Upper lobe of left lung (tissue), 6 donors: ENCODE measurements at regions not wholly inside any gene's neighbourhood (a gene's known extent, or its start where the extent isn't known, plus 50 kb on each side); places are given as distances from the start of the nearest gene placed in this dataset.

Experiments used
- ATAC-seq, 2 donors: fragments of 200-7000 bp; cut with Tn5 transposase; one replicate each; pipeline ENCODE4 v1.9.1; 2022; ENCODE audit warnings: mild to moderate bottlenecking in 2 of 2, moderate library complexity in 2 of 2; ENCODE audit not compliant: low FRiP score in 2 of 2
- DNase-seq, 2 donors: peaks; one replicate each; pipeline ENCODE4 v3.0.0-alpha.2; 2019 to 2020
- H3K27ac ChIP-seq, 4 donors: fragments of 200-600 bp; sonication (generic); one replicate each; pipeline ENCODE4 v1.5.1; 2016 to 2019
- H3K27me3 ChIP-seq, 4 donors: fragments of 200-600 bp; sonication (generic); one replicate each; pipeline ENCODE4 v1.5.1; 2017 to 2019
- H3K36me3 ChIP-seq, 4 donors: fragments of 200-600 bp; sonication (generic); one replicate each; pipeline ENCODE4 v1.5.1; 2016 to 2019
- H3K4me1 ChIP-seq, 4 donors: fragments of 200-600 bp; sonication (generic); one replicate each; pipeline ENCODE4 v1.5.1; 2018 to 2019
- H3K4me3 ChIP-seq, 4 donors: fragments of 200-600 bp; sonication (generic); one replicate each; pipeline ENCODE4 v1.5.1; 2017 to 2019; ENCODE audit warnings: mild to moderate bottlenecking in 2 of 4, moderate library complexity in 1 of 4
- H3K9me3 ChIP-seq, 4 donors: fragments of 200-600 bp; sonication (generic); one replicate each; pipeline ENCODE4 v1.5.1; 2018 to 2019
- CTCF ChIP-seq, 6 experiments: fragments of 450-650 bp in 4 of 6; fragments of 200-600 bp in 2 of 6; sonication (generic) in 2 of 6; IDR thresholded peaks; one replicate each; pipeline ENCODE4 v1.5.1; 2016 to 2019; ENCODE audit warnings: antibody characterized with exemption in 6 of 6
- EP300 ChIP-seq, 4 donors: sonication (generic); formaldehyde crosslinking; IDR thresholded peaks; one replicate each; pipeline ENCODE4 v1.5.1; 2017; ENCODE audit warnings: antibody characterized with exemption in 4 of 4, control low read depth in 2 of 4
- POLR2A ChIP-seq, 4 donors: fragments of 450-650 bp; IDR thresholded peaks; one replicate each; pipeline ENCODE4 v1.5.1; 2016 to 2017; ENCODE audit warnings: antibody characterized with exemption in 4 of 4, mild to moderate bottlenecking in 2 of 4
- POLR2AphosphoS5 ChIP-seq, 2 donors: sonication (generic); formaldehyde crosslinking; IDR thresholded peaks; one replicate each; pipeline ENCODE4 v1.5.1; 2017; ENCODE audit warnings: antibody characterized with exemption in 2 of 2
- WGBS, 2 donors: methylation state at CpG; one replicate each; pipeline ENCODE4 v1.1.5; 2017 to 2018; 5-methylcytosine and 5-hydroxymethylcytosine counted together
- donor health status: DM: no; HTN: no; CAD: no; lungs with moderate emphysema.
- donor health status: DM: no; HTN: yes; CAD: no; lungs with severe emphysema.

GRCh38 chr15:62357431-62357830 lies 192.3 kb upstream of the C2CD4B start:
- Histone ChIP-seq H3K27ac (no peak overlapping the region), H3K9me3 (no peaks in the 10 kb centered on the region), H3K4me3 (no peak overlapping the region), H3K4me1 (no peaks in the 10 kb centered on the region), H3K27me3 (no peaks in the 10 kb centered on the region), H3K36me3 (no peaks in the 10 kb centered on the region)
- no peak for DNase-seq
- TF ChIP-seq EP300 (IDR thresholded peaks at IDR 0.05) (no peak), POLR2AphosphoS5 (IDR thresholded peaks at IDR 0.05) (no peak), CTCF (IDR thresholded peaks at IDR 0.05) (no peak), POLR2A (IDR thresholded peaks at IDR 0.05) (no peak)
- ATAC-seq, result no peak
- WGBS, 2 donors, result 86 to 90% methylated on average over 5 of the region's 5 CpGs

GRCh38 chr15:62359416-62359815 lies 194.3 kb upstream of the C2CD4B start:
- no peak overlapping the region for H3K27ac ChIP-seq
- ATAC-seq (no peak), DNase-seq (no peak)
- H3K4me3 ChIP-seq, result no peak overlapping the region
- no peak for TF ChIP-seq EP300 (IDR thresholded peaks at IDR 0.05)
- no peak for TF ChIP-seq POLR2AphosphoS5 (IDR thresholded peaks at IDR 0.05)
- no peak for TF ChIP-seq POLR2A (IDR thresholded peaks at IDR 0.05)
- TF ChIP-seq CTCF (IDR thresholded peaks at IDR 0.05), result no peak
- H3K27me3 ChIP-seq, result no peaks in the 10 kb centered on the region
- 56 to 86% methylated on average over 3 of the region's 3 CpGs for WGBS, 2 donors
- no peaks in the 10 kb centered on the region for H3K9me3 ChIP-seq
- no peaks in the 10 kb centered on the region for H3K36me3 ChIP-seq
- no peaks in the 10 kb centered on the region for H3K4me1 ChIP-seq

- Histone ChIP-seq H3K36me3 (no peaks in the 10 kb centered on the region), H3K9me3 (no peaks in the 10 kb centered on the region), H3K4me1 (no peaks in the 10 kb centered on the region), H3K4me3 (no peak overlapping the region), H3K27ac (no peak overlapping the region), H3K27me3 (no peaks in the 10 kb centered on the region)
- WGBS, 2 donors, result 80 to 82% methylated on average over 6 to 11 of the region's 11 CpGs
- ATAC-seq (no peak), DNase-seq (no peak)
- TF ChIP-seq POLR2AphosphoS5 (IDR thresholded peaks at IDR 0.05), result no peak
- TF ChIP-seq EP300 (IDR thresholded peaks at IDR 0.05), result no peak
- TF ChIP-seq CTCF (IDR thresholded peaks at IDR 0.05), result no peak
- TF ChIP-seq POLR2A (IDR thresholded peaks at IDR 0.05), result no peak
These were observed 195.4 kb upstream of the C2CD4B start for GRCh38 chr15:62360332-62361097.

GRCh38 chr15:62362144-62362543 lies 197.1 kb upstream of the C2CD4B start:
- TF ChIP-seq POLR2AphosphoS5 (IDR thresholded peaks at IDR 0.05) (no peak), CTCF (IDR thresholded peaks at IDR 0.05) (no peak)
- Histone ChIP-seq H3K9me3 (no peaks in the 10 kb centered on the region), H3K27ac (no peak overlapping the region), H3K36me3 (no peaks in the 10 kb centered on the region), H3K27me3 (no peaks in the 10 kb centered on the region), H3K4me1 (no peaks in the 10 kb centered on the region), H3K4me3 (no peak overlapping the region)
- DNase-seq, result peak in 1 of 2 donors; percentile 61
- no peak for ATAC-seq
- 82 to 90% methylated on average over 20 of the region's 20 CpGs for WGBS, 2 donors

GRCh38 chr15:62362608-62363007 lies 197.5 kb upstream of the C2CD4B start:
- no peaks in the 10 kb centered on the region for H3K4me1 ChIP-seq
- ATAC-seq (no peak), DNase-seq (no peak)
- H3K27ac ChIP-seq, result no peak overlapping the region
- no peaks in the 10 kb centered on the region for H3K36me3 ChIP-seq
- WGBS, 2 donors, result 54 to 57% methylated on average over 5 of the region's 5 CpGs
- no peaks in the 10 kb centered on the region for H3K9me3 ChIP-seq
- TF ChIP-seq POLR2A (IDR thresholded peaks at IDR 0.05), result no peak
- no peak for TF ChIP-seq CTCF (IDR thresholded peaks at IDR 0.05)
- TF ChIP-seq EP300 (IDR thresholded peaks at IDR 0.05), result no peak
- no peak overlapping the region for H3K4me3 ChIP-seq
- no peaks in the 10 kb centered on the region for H3K27me3 ChIP-seq
